ENCODE measurements at regions not wholly inside any gene's neighbourhood (a gene's known extent, or its start where the extent isn't known, plus 50 kb on each side); places are given as distances from the start of the nearest gene placed in this dataset.

DNA sequence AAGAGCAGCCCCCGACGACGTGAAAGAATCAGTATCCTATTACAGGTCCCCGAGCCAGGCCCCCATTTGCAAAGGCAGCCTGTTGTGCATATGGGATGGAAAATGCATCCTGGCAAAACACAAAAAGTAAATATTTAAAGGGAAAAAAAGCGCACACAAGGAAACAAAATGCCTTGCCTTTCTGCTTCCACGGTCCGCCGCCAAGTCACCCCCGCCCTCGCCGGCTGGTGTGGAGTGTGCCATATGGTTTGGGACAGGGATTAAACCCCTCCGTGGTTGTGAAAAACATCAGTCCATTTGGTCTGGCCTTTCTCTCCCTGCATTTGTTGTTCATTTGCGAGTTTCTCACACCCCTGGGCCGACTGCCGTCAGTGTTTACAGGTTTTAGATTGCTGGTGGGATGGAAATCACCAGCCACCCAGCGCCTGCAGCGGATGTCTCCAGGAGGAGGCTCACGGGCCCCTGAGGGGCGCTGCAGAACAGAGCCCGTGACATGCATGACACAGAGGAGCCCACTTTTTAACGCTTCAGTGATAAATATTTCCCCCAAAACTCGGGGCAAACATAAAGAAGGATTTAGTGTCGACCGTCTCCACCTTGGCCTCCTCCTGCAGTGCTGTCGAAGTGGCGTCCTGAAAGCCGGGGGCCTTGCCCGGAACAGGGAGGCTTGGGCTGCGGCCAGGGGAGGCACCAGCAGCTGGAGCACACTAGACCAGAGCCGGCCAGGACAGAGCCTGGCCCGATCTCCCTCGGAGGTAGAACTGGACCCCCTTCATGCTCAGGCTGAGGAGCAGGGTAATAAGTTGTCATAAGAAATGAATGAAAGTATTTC is 161.5 kb downstream of the HSD17B3 start:
- no peak for TF ChIP-seq POLR2AphosphoS5 (IDR thresholded peaks at IDR 0.05)
- TF ChIP-seq, protein P1, sequence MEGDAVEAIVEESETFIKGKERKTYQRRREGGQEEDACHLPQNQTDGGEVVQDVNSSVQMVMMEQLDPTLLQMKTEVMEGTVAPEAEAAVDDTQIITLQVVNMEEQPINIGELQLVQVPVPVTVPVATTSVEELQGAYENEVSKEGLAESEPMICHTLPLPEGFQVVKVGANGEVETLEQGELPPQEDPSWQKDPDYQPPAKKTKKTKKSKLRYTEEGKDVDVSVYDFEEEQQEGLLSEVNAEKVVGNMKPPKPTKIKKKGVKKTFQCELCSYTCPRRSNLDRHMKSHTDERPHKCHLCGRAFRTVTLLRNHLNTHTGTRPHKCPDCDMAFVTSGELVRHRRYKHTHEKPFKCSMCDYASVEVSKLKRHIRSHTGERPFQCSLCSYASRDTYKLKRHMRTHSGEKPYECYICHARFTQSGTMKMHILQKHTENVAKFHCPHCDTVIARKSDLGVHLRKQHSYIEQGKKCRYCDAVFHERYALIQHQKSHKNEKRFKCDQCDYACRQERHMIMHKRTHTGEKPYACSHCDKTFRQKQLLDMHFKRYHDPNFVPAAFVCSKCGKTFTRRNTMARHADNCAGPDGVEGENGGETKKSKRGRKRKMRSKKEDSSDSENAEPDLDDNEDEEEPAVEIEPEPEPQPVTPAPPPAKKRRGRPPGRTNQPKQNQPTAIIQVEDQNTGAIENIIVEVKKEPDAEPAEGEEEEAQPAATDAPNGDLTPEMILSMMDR (IDR thresholded peaks at IDR 0.05): no peak
- no peak for TF ChIP-seq POLR2A (IDR thresholded peaks at IDR 0.05)
- TF ChIP-seq EP300 (IDR thresholded peaks at IDR 0.05): no peak
